GM18858 (cell line): ENCODE measurements at regions not wholly inside any gene's neighbourhood (a gene's known extent, or its start where the extent isn't known, plus 50 kb on each side); places are given as distances from the start of the nearest gene placed in this dataset.

ENCODE experiments used
- ATAC-seq: cut with Tn5 transposase; IDR thresholded peaks from one replicate; pipeline ENCODE4 v1.9.1; 2021; ENCODE audit not compliant: unreplicated experiment

- ATAC-seq: no peak
These were observed 212.3 kb upstream of the HEY2 start for GRCh38 chr6:125537090-125537489.

- no peak for ATAC-seq
These were observed 209.5 kb upstream of the HEY2 start for GRCh38 chr6:125539892-125540291.

- ATAC-seq: no peak
These were observed 204.6 kb upstream of the HEY2 start for GRCh38 chr6:125544819-125545218.

- no peak for ATAC-seq
These were observed 202.6 kb upstream of the HEY2 start for GRCh38 chr6:125546841-125547251.

GRCh38 chr6:125547381-125547780 lies 202.1 kb upstream of the HEY2 start:
- no peak for ATAC-seq

GRCh38 chr6:125549202-125549884 lies 200.1 kb upstream of the HEY2 start:
- ATAC-seq: no peak

- no peak for ATAC-seq
These were observed 198.5 kb upstream of the HEY2 start for GRCh38 chr6:125550892-125551291.

GRCh38 chr6:125552819-125553218 lies 196.6 kb upstream of the HEY2 start:
- ATAC-seq: no peak

GRCh38 chr6:125554456-125554855 lies 195.0 kb upstream of the HEY2 start:
- no peak for ATAC-seq

GRCh38 chr6:125558241-125558843 lies 191.1 kb upstream of the HEY2 start:
- ATAC-seq: no peak

- ATAC-seq: no peak
These were observed 190.5 kb upstream of the HEY2 start for GRCh38 chr6:125558907-125559306.

GRCh38 chr6:125562156-125562555 lies 187.3 kb upstream of the HEY2 start:
- ATAC-seq: no peak

- no peak for ATAC-seq
These were observed 184.5 kb upstream of the HEY2 start for GRCh38 chr6:125564941-125565340.

GRCh38 chr6:125567407-125567806 lies 182.0 kb upstream of the HEY2 start:
- no peak for ATAC-seq

- no peak for ATAC-seq
These were observed 180.8 kb upstream of the HEY2 start for GRCh38 chr6:125568609-125569008.

GRCh38 chr6:125570526-125570925 lies 178.9 kb upstream of the HEY2 start:
- ATAC-seq: no peak

GRCh38 chr6:125571207-125571755 lies 178.2 kb upstream of the HEY2 start:
- ATAC-seq: no peak

GRCh38 chr6:125574604-125575003 lies 174.8 kb upstream of the HEY2 start:
- no peak for ATAC-seq

GRCh38 chr6:125577124-125577662 lies 172.2 kb upstream of the HEY2 start:
- ATAC-seq: no peak

- ATAC-seq: no peak
These were observed 164.9 kb upstream of the HEY2 start for GRCh38 chr6:125584468-125584939.

- ATAC-seq: no peak
These were observed 164.0 kb upstream of the HEY2 start for GRCh38 chr6:125585470-125585869.

GRCh38 chr6:125586074-125586473 lies 163.4 kb upstream of the HEY2 start:
- no peak for ATAC-seq
